ENCODE measurements at regions not wholly inside any gene's neighbourhood (a gene's known extent, or its start where the extent isn't known, plus 50 kb on each side); places are given as distances from the start of the nearest gene placed in this dataset.
"Not testable (repeated sequence)": the region's sequence is repeated elsewhere in the genome, so short reads cannot be mapped to it uniquely, and the experiment has no call there.

GRCh38 chr14:22255017-22255950, 333.7 kb downstream of the DAD1 start:
- no peak for DNase-seq (ENCODE audit: low read depth in 2 of 2)

GRCh38 chr14:22252686-22253085, 336.3 kb downstream of the DAD1 start:
- DNase-seq (ENCODE audit: low read depth in 2 of 2): no peak

- no peak for DNase-seq (ENCODE audit: low read depth in 2 of 2)
Measured at GRCh38 chr14:22251090-22251489, 337.9 kb downstream of the DAD1 start.

GRCh38 chr14:22249770-22250169, 339.3 kb downstream of the DAD1 start:
- no peak for DNase-seq (ENCODE audit: low read depth in 2 of 2)

GRCh38 chr14:22243971-22244581, 344.9 kb downstream of the DAD1 start:
- DNase-seq (ENCODE audit: low read depth in 2 of 2): no peak

GRCh38 chr14:22238320-22238719, 350.7 kb downstream of the DAD1 start:
- DNase-seq (ENCODE audit: low read depth in 2 of 2): not testable (repeated sequence)

GRCh38 chr14:22233377-22233776, 355.6 kb downstream of the DAD1 start:
- no peak for DNase-seq (ENCODE audit: low read depth in 2 of 2)

- DNase-seq (ENCODE audit: low read depth in 2 of 2): no peak
Measured at GRCh38 chr14:22232933-22233332, 356.1 kb downstream of the DAD1 start.

GRCh38 chr14:22232486-22232885, 356.5 kb downstream of the DAD1 start:
- DNase-seq (ENCODE audit: low read depth in 2 of 2): no peak

- DNase-seq (ENCODE audit: low read depth in 2 of 2): no peak
Measured at GRCh38 chr14:22231018-22231417, 358.0 kb downstream of the DAD1 start.

- DNase-seq (ENCODE audit: low read depth in 2 of 2): no peak
Measured at GRCh38 chr14:22230517-22230916, 358.5 kb downstream of the DAD1 start.

- no peak for DNase-seq (ENCODE audit: low read depth in 2 of 2)
Measured at GRCh38 chr14:22227084-22227483, 361.9 kb downstream of the DAD1 start.

- no peak for DNase-seq (ENCODE audit: low read depth in 2 of 2)
Measured at GRCh38 chr14:22226381-22226780, 362.6 kb downstream of the DAD1 start.

- DNase-seq (ENCODE audit: low read depth in 2 of 2): peak; percentile 26 to 44
Measured at GRCh38 chr14:22225516-22226140, 363.4 kb downstream of the DAD1 start.

GRCh38 chr14:22221508-22221907, 367.5 kb downstream of the DAD1 start:
- DNase-seq (ENCODE audit: low read depth in 2 of 2): no peak

GRCh38 chr14:22220427-22220826, 368.6 kb downstream of the DAD1 start:
- no peak for DNase-seq (ENCODE audit: low read depth in 2 of 2)

- no peak for DNase-seq (ENCODE audit: low read depth in 2 of 2)
Measured at GRCh38 chr14:22218728-22219127, 370.3 kb downstream of the DAD1 start.

- DNase-seq (ENCODE audit: low read depth in 2 of 2): no peak
Measured at GRCh38 chr14:22213120-22213519, 375.9 kb downstream of the DAD1 start.

GRCh38 chr14:22210906-22211305, 378.1 kb downstream of the DAD1 start:
- no peak for DNase-seq (ENCODE audit: low read depth in 2 of 2)

GRCh38 chr14:22210026-22210425, 379.0 kb downstream of the DAD1 start:
- DNase-seq (ENCODE audit: low read depth in 2 of 2): no peak

GRCh38 chr14:22203036-22203435, 386.0 kb downstream of the DAD1 start:
- no peak for DNase-seq (ENCODE audit: low read depth in 2 of 2)

GRCh38 chr14:22202313-22202712, 386.7 kb downstream of the DAD1 start:
- DNase-seq (ENCODE audit: low read depth in 2 of 2): no peak
